Transverse colon (tissue), 4 donors: ENCODE measurements at regions not wholly inside any gene's neighbourhood (a gene's known extent, or its start where the extent isn't known, plus 50 kb on each side); places are given as distances from the start of the nearest gene placed in this dataset.

ENCODE experiments used
- DNase-seq: peaks from one replicate; pipeline ENCODE4 v3.0.0-alpha.2; 2019
- H3K27ac ChIP-seq, 4 donors: fragments of 200-600 bp; sonication (generic); 2 replicates each; pipeline ENCODE4 v1.5.1; 2016 to 2018; ENCODE audit warnings: inconsistent platforms in 4 of 4
- H3K27me3 ChIP-seq: fragments of 200-600 bp; sonication (generic); 2 replicates; pipeline ENCODE4 v1.5.1; 2017; ENCODE audit warnings: inconsistent platforms
- H3K36me3 ChIP-seq, 4 donors: fragments of 200-600 bp; sonication (generic); 2 replicates each; pipeline ENCODE4 v1.5.1; 2017 to 2019; ENCODE audit warnings: inconsistent platforms in 4 of 4
- H3K4me1 ChIP-seq, 4 donors: fragments of 200-600 bp; sonication (generic); 2 replicates each; pipeline ENCODE4 v1.5.1; 2017 to 2020; ENCODE audit warnings: inconsistent platforms in 4 of 4
- H3K4me3 ChIP-seq, 4 donors: fragments of 200-600 bp; sonication (generic); 1 replicate in 1 of 4; 2 replicates in 3 of 4; pipeline versions ENCODE4 v1.5.1 to v1.6.1; 2017 to 2019; ENCODE audit warnings: inconsistent platforms in 4 of 4
- H3K9me3 ChIP-seq, 2 donors: fragments of 200-600 bp; sonication (generic); 2 replicates each; pipeline ENCODE4 v1.5.1; 2017 to 2019; ENCODE audit warnings: inconsistent platforms in 2 of 2
- EP300 ChIP-seq: sonication (generic); formaldehyde crosslinking; IDR thresholded peaks from one replicate; pipeline ENCODE4 v1.6.1; 2017; ENCODE audit warnings: antibody characterized with exemption, low read depth
- POLR2A ChIP-seq: fragments of 450-650 bp; IDR thresholded peaks from one replicate; pipeline ENCODE4 v1.6.1; 2016; ENCODE audit warnings: antibody characterized with exemption, mild to moderate bottlenecking, moderate library complexity
- POLR2AphosphoS5 ChIP-seq, 3 donors: sonication (generic); formaldehyde crosslinking; IDR thresholded peaks; one replicate each; pipeline ENCODE4 v1.6.1; 2016; ENCODE audit warnings: antibody characterized with exemption in 3 of 3
- WGBS, 2 donors: methylation state at CpG; one replicate each; pipeline ENCODE4 v1.1.5; 2018; ENCODE audit warnings: low coverage in 1 of 2; 5-methylcytosine and 5-hydroxymethylcytosine counted together
- in situ Hi-C, 4 donors: fragments of 200-750 bp; cut with MboI; loops; one replicate each; pipeline versions ENCODE4 v1.15.0 to v1.15.1; 2017; ENCODE audit warnings: low sequenced_read_pairs in 3 of 4, low pct_ligation_motif_present in 1 of 4, low pct_unique_long_range_greater_than_20kb in 1 of 4
- intact Hi-C: fragments of 100-400 bp; cut with DNase I; formaldehyde crosslinking; loops from one replicate; pipeline ENCODE4 v1.15.1; 2023; ENCODE audit warnings: low total_unique reads
- TF ChIP-seq, protein P1 (sequence below), 5 experiments: fragments of 200-600 bp in 3 of 5; fragments of 450-650 bp in 2 of 5; sonication (generic) in 3 of 5; IDR thresholded peaks; 1 replicate in 2 of 5; 2 replicates in 3 of 5; pipeline ENCODE4 v1.5.1; 2016 to 2017; ENCODE audit warnings: antibody characterized with exemption in 5 of 5, inconsistent platforms in 3 of 5, mild to moderate bottlenecking in 2 of 5, moderate library complexity in 1 of 5

DNA sequence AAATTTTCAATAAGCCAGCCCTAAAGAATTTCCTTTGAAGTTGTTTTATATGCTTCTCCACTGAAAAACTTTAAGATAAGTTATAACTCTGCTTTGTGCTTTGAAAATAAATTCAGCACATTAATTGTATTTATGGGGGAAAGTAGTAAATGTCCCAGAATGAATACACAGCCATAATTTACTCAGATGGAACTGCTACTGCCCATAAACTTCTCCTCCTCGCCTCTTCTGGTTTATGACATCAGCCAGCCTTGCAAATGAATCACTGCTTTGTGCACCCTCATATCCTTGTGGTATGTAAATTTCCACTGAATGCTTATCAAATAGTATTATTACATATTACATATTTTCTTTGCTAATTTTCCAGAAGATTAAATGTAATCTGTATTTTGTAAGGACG lies 302.0 kb downstream of the DIPK2A start:
- H3K4me3 ChIP-seq = no peak overlapping the region
- H3K27ac ChIP-seq = no peak overlapping the region
- no peaks in the 10 kb centered on the region for H3K36me3 ChIP-seq
- in situ Hi-C loops (no loop called here), intact Hi-C loops (loop anchor here (10.0 kb wide), 1 partner anchor 299 kb away; the partner anchor contains the start of gene DIPK2A)
- no peak for TF ChIP-seq EP300
- TF ChIP-seq POLR2AphosphoS5 (IDR thresholded peaks at IDR 0.05) = peak in 2 of 3 donors; percentile 55
- no peaks in the 10 kb centered on the region for H3K27me3 ChIP-seq
- no peaks in the 10 kb centered on the region for H3K9me3 ChIP-seq
- DNase-seq = no peak
- H3K4me1 ChIP-seq = peaks cover 0 to 3% (median 0%) of the 10 kb centered on the region in 4 donors
- 40 to 42% methylated on average over 2 of the region's 2 CpGs for WGBS, 2 donors

DNA sequence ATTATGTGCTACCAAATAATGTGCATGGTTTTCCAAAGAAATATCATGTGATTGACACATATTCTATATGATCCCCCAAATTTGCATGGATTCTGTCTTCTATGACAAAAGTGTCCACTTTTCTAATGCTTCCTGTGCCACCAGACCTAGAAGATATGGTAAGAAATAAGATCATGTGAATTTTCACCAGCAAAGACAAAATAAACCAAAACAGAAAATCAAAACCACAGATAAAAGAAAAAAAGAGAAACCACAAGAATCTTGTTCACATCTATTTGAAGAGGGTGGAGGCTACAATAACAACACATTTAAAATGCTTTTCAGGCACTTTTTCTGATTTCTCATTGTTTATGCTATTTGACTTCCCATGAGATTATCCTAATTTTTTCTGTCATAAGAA lies 303.4 kb downstream of the DIPK2A start:
- DNase-seq = no peak
- in situ Hi-C loops (no loop called here), intact Hi-C loops (loop anchor here (10.0 kb wide), 1 partner anchor 300 kb away; the partner anchor contains the start of gene DIPK2A)
- Histone ChIP-seq H3K9me3 (no peaks in the 10 kb centered on the region), H3K27me3 (no peaks in the 10 kb centered on the region), H3K4me3 (no peak overlapping the region), H3K27ac (no peak overlapping the region), H3K36me3 (no peaks in the 10 kb centered on the region), H3K4me1 (peaks cover 0 to 3% (median 0%) of the 10 kb centered on the region in 4 donors)
- TF ChIP-seq, protein P1, sequence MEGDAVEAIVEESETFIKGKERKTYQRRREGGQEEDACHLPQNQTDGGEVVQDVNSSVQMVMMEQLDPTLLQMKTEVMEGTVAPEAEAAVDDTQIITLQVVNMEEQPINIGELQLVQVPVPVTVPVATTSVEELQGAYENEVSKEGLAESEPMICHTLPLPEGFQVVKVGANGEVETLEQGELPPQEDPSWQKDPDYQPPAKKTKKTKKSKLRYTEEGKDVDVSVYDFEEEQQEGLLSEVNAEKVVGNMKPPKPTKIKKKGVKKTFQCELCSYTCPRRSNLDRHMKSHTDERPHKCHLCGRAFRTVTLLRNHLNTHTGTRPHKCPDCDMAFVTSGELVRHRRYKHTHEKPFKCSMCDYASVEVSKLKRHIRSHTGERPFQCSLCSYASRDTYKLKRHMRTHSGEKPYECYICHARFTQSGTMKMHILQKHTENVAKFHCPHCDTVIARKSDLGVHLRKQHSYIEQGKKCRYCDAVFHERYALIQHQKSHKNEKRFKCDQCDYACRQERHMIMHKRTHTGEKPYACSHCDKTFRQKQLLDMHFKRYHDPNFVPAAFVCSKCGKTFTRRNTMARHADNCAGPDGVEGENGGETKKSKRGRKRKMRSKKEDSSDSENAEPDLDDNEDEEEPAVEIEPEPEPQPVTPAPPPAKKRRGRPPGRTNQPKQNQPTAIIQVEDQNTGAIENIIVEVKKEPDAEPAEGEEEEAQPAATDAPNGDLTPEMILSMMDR (IDR thresholded peaks at IDR 0.05) = no peak
- TF ChIP-seq EP300 (no peak), POLR2AphosphoS5 (IDR thresholded peaks at IDR 0.05) (no peak), POLR2A (no peak)

DNA sequence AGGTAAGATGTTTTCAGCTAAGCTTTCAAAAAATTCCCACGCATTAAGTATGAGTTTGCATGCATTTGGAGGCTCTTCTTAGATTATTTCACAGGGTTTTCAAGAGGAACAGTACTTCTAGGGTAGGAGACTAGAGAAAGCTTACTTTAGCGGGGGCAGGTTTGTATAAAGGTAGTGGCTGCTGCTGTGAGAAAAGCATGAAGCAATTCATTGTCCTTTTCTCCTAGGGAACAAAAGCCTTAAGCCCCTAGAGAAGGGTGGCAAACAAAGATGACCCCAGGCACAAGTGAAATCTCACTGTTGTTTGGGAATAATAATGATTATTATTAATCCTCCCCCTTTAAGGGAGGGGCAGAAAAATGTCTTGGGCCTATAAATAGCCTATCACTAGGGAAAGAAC lies 310.7 kb downstream of the DIPK2A start:
- intact Hi-C loops = no loop called here
- Histone ChIP-seq H3K4me3 (no peak overlapping the region), H3K4me1 (no peaks in the 10 kb centered on the region), H3K9me3 (no peaks in the 10 kb centered on the region), H3K36me3 (no peaks in the 10 kb centered on the region), H3K27me3 (no peaks in the 10 kb centered on the region), H3K27ac (no peak overlapping the region)
- WGBS, 2 donors = 95 to 100% methylated on average over 2 of the region's 2 CpGs
- DNase-seq = no peak
- TF ChIP-seq, protein P1 (IDR thresholded peaks at IDR 0.05) = no peak
- TF ChIP-seq POLR2AphosphoS5 (IDR thresholded peaks at IDR 0.05) (no peak), EP300 (no peak)
- in situ Hi-C loops = no loop called here

DNA sequence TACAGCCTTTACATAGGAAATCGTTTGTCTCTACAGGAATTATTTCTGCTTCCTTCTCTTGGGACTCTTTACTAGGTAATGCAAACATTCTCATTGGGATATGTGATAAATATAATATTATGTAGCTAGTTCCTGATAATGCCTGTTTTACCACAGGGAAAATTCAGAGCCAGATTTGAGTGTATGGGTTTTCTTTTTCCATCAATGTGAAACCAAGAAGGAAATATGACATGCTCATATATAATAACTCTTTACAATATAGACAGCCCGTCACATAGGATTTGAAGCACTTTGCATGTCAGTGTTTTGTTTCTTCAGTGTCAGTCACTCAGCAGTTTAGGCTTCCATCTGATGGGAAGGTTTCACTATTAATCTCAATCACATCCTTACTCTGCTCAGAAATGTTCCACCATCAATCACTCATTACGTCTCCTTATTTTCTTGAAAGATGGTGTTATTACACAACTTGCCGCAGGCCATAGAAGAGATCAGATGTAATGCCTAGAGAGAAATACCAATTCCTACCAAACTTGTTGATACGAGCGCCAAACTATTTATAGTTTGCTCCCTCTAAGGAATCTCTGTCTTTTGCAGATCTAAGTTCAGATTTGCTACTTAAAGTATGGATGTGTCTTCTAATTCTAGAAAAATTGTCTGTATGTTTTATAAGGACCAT lies 314.8 kb downstream of the DIPK2A start:
- Histone ChIP-seq H3K4me1 (no peaks in the 10 kb centered on the region), H3K36me3 (no peaks in the 10 kb centered on the region), H3K9me3 (no peaks in the 10 kb centered on the region), H3K27me3 (no peaks in the 10 kb centered on the region), H3K4me3 (no peak overlapping the region), H3K27ac (no peak overlapping the region)
- intact Hi-C loops = no loop called here
- in situ Hi-C loops = no loop called here
- no peak for DNase-seq
- 79 to 85% methylated on average over 6 of the region's 6 CpGs for WGBS, 2 donors
- TF ChIP-seq EP300 (no peak), POLR2A (no peak), POLR2AphosphoS5 (IDR thresholded peaks at IDR 0.05) (no peak)
- TF ChIP-seq, protein P1 (IDR thresholded peaks at IDR 0.05) = no peak

DNA sequence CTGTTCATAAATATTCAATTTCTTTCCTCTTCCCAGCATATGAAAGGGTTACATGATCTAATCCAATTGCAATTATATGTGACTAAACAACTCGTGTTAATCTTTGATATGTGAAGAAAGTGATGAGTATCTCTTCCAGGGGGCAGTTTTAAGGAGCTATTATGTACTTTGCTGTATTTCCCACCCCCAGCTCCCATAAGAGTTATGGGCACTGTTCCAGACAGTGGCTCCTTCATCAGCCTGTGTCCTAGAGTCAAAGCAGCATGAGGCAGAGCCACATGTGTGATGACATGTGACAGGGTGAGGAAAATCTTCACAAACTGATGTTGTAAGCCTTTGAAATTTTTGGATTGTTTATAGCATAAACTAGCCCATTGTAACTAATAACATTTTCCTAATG lies 315.4 kb downstream of the DIPK2A start:
- H3K27me3 ChIP-seq = no peaks in the 10 kb centered on the region
- H3K9me3 ChIP-seq = no peaks in the 10 kb centered on the region
- TF ChIP-seq, protein P1 (IDR thresholded peaks at IDR 0.05) = no peak
- TF ChIP-seq POLR2A (no peak), POLR2AphosphoS5 (IDR thresholded peaks at IDR 0.05) (no peak), EP300 (no peak)
- 8 to 10% methylated on average over 1 of the region's 1 CpG for WGBS, 2 donors
- no peak overlapping the region for H3K27ac ChIP-seq
- intact Hi-C loops = no loop called here
- H3K4me3 ChIP-seq = no peak overlapping the region
- H3K36me3 ChIP-seq = no peaks in the 10 kb centered on the region
- in situ Hi-C loops = no loop called here
- no peak for DNase-seq
- no peaks in the 10 kb centered on the region for H3K4me1 ChIP-seq
